Osteoblast (primary cell): ENCODE measurements at regions not wholly inside any gene's neighbourhood (a gene's known extent, or its start where the extent isn't known, plus 50 kb on each side); places are given as distances from the start of the nearest gene placed in this dataset.
A peak's percentile ranks its signal among the peaks of the same experiment; 100 is the strongest.

Experiments
- DNase-seq: peaks from one replicate; pipeline ENCODE4 v3.0.0; 2011; ENCODE audit warnings: low spot score, mixed read lengths; ENCODE audit not compliant: insufficient read length; ENCODE audit errors: missing footprints
- H2AFZ ChIP-seq: 2 replicates; pipeline ENCODE4 v1.6.0; 2011; ENCODE audit warnings: mild to moderate bottlenecking, low read length
- H3K27ac ChIP-seq: 2 replicates; pipeline ENCODE4 v1.5.1; 2011; ENCODE audit warnings: mild to moderate bottlenecking, low read depth, low read length, moderate library complexity
- H3K27me3 ChIP-seq: 2 replicates; pipeline ENCODE4 v1.6.0; 2012; ENCODE audit warnings: mild to moderate bottlenecking, control low read depth, inconsistent platforms, low read length, moderate library complexity; ENCODE audit not compliant: insufficient read depth
- H3K36me3 ChIP-seq: 2 replicates; pipeline ENCODE4 v1.5.1; 2011; ENCODE audit warnings: mild to moderate bottlenecking, low read length, control low read depth, moderate library complexity; ENCODE audit not compliant: insufficient read depth
- H3K4me1 ChIP-seq: 2 replicates; pipeline ENCODE4 v1.5.1; 2011; ENCODE audit warnings: mild to moderate bottlenecking, low read length, control low read depth, moderate library complexity; ENCODE audit not compliant: insufficient read depth
- H3K4me2 ChIP-seq: 2 replicates; pipeline ENCODE4 v1.6.0; 2011; ENCODE audit warnings: mild to moderate bottlenecking, low read length; ENCODE audit not compliant: insufficient read depth
- H3K4me3 ChIP-seq: fragments of 200-600 bp; sonication (generic); 3 replicates; pipeline ENCODE4 v1.5.1; 2012; ENCODE audit warnings: mild to moderate bottlenecking, low read length, inconsistent platforms; ENCODE audit not compliant: insufficient read depth
- H3K79me2 ChIP-seq: 2 replicates; pipeline ENCODE4 v1.6.0; 2012; ENCODE audit warnings: mild to moderate bottlenecking, low read length, control low read depth, inconsistent platforms; ENCODE audit not compliant: insufficient read depth
- H3K9me3 ChIP-seq: 2 replicates; pipeline ENCODE4 v1.5.1; 2011; ENCODE audit warnings: low read depth, low read length, control low read depth
- H4K20me1 ChIP-seq: 2 replicates; pipeline ENCODE4 v1.6.0; 2012; ENCODE audit warnings: mild to moderate bottlenecking, low read length, control low read depth; ENCODE audit not compliant: insufficient read depth
- TF ChIP-seq, protein P1 (sequence below): IDR thresholded peaks from 2 replicates; pipeline ENCODE4 v1.5.1; 2011; ENCODE audit warnings: mild to moderate bottlenecking, low read depth, low read length, moderate library complexity; ENCODE audit errors: extremely low read depth

- no peak overlapping the region for H3K4me3 ChIP-seq
- DNase-seq: no peak
- no peaks in the 10 kb centered on the region for H3K27me3 ChIP-seq
- no peak overlapping the region for H3K4me2 ChIP-seq
- H3K36me3 ChIP-seq: no peaks in the 10 kb centered on the region
- no peaks in the 10 kb centered on the region for H3K79me2 ChIP-seq
- TF ChIP-seq, protein P1, sequence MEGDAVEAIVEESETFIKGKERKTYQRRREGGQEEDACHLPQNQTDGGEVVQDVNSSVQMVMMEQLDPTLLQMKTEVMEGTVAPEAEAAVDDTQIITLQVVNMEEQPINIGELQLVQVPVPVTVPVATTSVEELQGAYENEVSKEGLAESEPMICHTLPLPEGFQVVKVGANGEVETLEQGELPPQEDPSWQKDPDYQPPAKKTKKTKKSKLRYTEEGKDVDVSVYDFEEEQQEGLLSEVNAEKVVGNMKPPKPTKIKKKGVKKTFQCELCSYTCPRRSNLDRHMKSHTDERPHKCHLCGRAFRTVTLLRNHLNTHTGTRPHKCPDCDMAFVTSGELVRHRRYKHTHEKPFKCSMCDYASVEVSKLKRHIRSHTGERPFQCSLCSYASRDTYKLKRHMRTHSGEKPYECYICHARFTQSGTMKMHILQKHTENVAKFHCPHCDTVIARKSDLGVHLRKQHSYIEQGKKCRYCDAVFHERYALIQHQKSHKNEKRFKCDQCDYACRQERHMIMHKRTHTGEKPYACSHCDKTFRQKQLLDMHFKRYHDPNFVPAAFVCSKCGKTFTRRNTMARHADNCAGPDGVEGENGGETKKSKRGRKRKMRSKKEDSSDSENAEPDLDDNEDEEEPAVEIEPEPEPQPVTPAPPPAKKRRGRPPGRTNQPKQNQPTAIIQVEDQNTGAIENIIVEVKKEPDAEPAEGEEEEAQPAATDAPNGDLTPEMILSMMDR: no peak
- no peaks in the 10 kb centered on the region for H3K9me3 ChIP-seq
- peaks cover 25% of the 10 kb centered on the region for H3K4me1 ChIP-seq
- H4K20me1 ChIP-seq: no peaks in the 10 kb centered on the region
- no peak overlapping the region for H2AFZ ChIP-seq
- H3K27ac ChIP-seq: no peak overlapping the region
Observed at GRCh38 chr6:85116475-85116874, 333.4 kb upstream of the NT5E start.

- Histone ChIP-seq H4K20me1 (no peaks in the 10 kb centered on the region), H3K4me2 (no peak overlapping the region), H3K4me1 (peaks cover 31% of the 10 kb centered on the region), H3K79me2 (no peaks in the 10 kb centered on the region), H3K9me3 (no peaks in the 10 kb centered on the region), H2AFZ (peak overlapping the region; percentile 63), H3K27me3 (no peaks in the 10 kb centered on the region), H3K4me3 (no peak overlapping the region), H3K36me3 (no peaks in the 10 kb centered on the region), H3K27ac (no peak overlapping the region)
- TF ChIP-seq, protein P1: no peak
- no peak for DNase-seq
Observed at GRCh38 chr6:85115876-85116275, 334.0 kb upstream of the NT5E start.

- no peak overlapping the region for H3K27ac ChIP-seq
- no peaks in the 10 kb centered on the region for H3K36me3 ChIP-seq
- peak overlapping the region; percentile 63 for H2AFZ ChIP-seq
- peaks cover 34% of the 10 kb centered on the region for H3K4me1 ChIP-seq
- no peaks in the 10 kb centered on the region for H3K9me3 ChIP-seq
- H3K27me3 ChIP-seq: no peaks in the 10 kb centered on the region
- TF ChIP-seq, protein P1: no peak
- H3K4me3 ChIP-seq: no peak overlapping the region
- H3K4me2 ChIP-seq: no peak overlapping the region
- no peaks in the 10 kb centered on the region for H3K79me2 ChIP-seq
- no peak for DNase-seq
- H4K20me1 ChIP-seq: no peaks in the 10 kb centered on the region
Observed at GRCh38 chr6:85115376-85115775, 334.5 kb upstream of the NT5E start.

- TF ChIP-seq, protein P1: no peak
Observed at GRCh38 chr6:85114581-85114935, 335.3 kb upstream of the NT5E start.

More at GRCh38 chr6:85114581-85114935, 335.3 kb upstream of the NT5E start:
- no peaks in the 10 kb centered on the region for H3K36me3 ChIP-seq
- H3K9me3 ChIP-seq: no peaks in the 10 kb centered on the region
- no peaks in the 10 kb centered on the region for H4K20me1 ChIP-seq
- H3K4me1 ChIP-seq: peaks cover 34% of the 10 kb centered on the region
- peak overlapping the region; percentile 61 for H3K4me3 ChIP-seq
- peak overlapping the region; percentile 82 for H3K4me2 ChIP-seq
- H3K27ac ChIP-seq: no peak overlapping the region
- H3K27me3 ChIP-seq: no peaks in the 10 kb centered on the region
- peak overlapping the region; percentile 58 for H2AFZ ChIP-seq
- H3K79me2 ChIP-seq: no peaks in the 10 kb centered on the region
- no peak for DNase-seq
